Left renal pelvis (tissue), 4 donors: ENCODE measurements at regions not wholly inside any gene's neighbourhood (a gene's known extent, or its start where the extent isn't known, plus 50 kb on each side); places are given as distances from the start of the nearest gene placed in this dataset.

Source experiments
- DNase-seq, 4 donors: peaks; one replicate each; pipeline ENCODE4 v3.0.0-alpha.2; 2013; ENCODE audit warnings: low read depth in 4 of 4, low spot score in 3 of 4

DNA sequence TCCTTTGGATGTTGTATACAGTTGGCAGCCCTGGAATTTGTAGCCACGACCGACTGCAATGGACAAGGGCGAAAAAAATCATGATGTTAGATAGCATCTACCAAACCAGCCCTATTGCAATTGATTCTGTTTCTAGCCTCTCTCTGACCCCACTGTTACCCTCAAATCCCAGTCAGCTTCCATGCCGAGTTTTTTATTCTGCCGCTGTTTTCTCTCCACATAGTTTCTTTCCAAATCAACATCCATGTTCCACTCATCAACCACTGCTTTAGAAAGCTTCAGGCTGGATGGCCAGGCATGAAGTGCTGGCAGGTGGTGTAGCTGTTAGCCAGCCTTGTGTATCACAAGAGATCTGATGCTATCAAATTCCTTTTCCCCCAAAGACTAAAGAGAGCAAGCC is 272.8 kb downstream of the FIGN start:
- no peak for DNase-seq

DNA sequence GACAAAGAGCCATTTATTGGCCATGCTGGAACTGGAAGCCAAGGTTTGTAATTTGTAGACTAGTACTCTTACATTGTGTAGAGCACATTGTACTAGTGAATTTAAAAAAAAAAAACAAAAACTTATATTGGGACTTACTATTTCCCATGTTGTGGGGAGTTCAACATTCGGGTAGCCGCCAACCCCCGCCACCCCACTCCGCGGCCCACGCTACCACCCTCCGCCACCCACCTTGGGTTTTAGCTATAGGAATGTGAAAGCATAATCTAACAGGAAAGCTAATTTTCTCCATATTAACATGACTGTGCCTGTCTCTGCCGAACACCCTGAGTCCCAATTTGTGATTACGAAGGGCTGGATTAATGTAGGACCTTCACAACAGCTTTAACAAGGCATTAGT is 275.8 kb downstream of the FIGN start:
- DNase-seq: no peak

DNA sequence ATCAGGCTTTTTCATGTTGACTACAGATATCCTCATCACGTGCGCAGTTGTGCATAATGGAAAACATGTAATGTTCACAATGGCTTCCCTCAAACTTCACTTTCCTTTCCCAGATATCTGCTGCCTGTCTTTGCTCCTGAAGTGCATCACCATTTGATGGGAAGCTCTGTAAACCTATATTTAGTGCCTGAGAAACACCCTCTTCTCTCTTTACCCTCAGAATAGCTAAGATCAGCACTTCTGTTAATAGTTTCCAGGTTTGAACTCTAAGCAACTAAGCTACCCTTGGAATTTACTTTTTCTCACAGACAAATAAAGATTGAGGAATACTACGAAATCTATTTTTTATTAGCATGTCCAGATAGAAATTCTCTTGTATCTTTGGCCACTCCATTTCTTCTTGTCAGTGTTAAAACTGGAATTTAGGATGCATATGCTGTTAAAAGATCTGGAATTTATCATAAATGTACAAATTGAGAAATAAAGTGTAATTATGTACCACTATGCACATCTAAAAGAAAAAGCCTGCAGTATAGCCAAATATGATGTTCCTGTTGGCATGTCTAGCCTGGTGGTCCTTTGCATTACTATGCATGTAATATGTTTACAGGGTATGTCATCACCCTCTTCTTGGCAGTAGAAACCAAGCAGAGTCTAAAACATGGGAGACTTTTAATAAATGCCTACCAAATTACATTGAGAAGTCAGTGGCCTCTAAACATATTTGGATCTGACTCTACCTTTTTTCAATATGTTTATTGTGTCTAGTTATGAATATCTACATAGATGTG is 278.7 kb downstream of the FIGN start:
- no peak for DNase-seq

DNA sequence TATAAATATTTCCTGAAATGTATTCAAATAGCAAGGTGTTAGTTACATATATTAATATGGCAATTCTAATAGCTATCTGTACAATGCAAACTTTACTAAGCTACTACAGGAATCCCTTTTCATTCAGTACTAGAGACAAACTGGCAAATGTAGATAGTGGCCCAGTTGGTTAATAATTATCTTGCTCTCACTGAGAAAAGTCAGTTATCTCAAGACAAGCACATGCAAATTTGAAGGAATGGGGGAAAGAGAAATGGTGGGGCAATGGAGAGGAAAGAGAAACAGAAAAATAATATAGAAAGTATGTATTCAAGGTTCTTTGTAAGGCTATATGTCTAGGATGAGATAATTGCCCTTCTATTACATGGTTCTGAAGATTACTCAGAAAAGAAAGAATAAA is 280.0 kb downstream of the FIGN start:
- no peak for DNase-seq

DNA sequence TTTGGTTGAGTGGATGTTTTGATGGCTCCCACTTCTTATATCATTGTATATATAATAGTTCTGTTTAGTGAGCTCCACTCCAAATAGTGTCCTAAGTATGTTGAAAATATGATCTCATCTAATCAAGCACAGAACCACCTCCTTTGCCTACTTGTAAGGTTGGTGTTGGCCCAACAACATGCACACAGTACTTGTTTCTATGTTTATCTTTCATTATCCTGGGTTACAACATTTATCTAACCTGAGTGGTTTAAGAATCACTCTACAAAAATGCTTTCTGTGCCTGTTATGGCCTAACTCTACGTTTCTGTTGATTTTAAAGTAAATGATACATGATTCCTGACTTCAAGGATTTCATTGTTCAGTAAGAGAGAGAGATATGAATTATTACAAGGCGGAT is 281.9 kb downstream of the FIGN start:
- DNase-seq: no peak

DNA sequence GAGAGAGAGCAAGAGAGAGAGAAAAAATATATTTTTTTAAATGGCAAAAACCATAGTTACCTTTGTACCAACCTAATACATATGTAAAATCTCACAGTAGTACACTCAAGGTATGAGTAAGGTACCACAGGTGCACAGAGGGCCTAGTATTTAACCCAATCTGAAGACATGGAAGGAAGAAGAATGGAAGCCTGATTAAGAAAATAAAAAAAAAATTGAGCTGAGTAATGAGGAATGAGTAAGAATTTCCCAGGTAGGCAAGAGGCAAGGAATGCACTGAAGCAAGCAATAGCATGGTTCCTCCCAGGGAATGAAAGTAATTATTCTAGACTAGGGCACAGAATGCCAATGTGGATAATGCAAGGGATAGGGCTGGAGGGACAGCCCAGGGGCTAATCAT is 294.2 kb downstream of the FIGN start:
- no peak for DNase-seq

DNA sequence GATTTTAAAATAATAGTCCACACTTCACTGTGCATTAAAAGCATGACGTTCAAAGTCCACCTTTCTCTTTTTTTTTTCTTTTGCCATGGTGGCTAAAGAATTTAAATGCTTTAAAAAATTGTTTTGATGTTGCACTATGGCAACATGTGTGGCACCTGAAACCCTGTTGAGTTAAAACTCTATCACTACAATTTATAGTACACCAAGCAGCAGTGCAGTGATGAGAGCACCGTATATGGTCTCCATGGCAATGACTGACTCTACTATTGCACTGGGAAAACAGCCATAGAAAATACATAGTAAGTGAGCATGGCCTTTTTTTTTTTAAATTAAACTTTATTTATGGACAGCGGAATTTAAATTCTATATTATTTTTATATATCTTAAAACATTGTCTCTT is 298.8 kb downstream of the FIGN start:
- no peak for DNase-seq

DNA sequence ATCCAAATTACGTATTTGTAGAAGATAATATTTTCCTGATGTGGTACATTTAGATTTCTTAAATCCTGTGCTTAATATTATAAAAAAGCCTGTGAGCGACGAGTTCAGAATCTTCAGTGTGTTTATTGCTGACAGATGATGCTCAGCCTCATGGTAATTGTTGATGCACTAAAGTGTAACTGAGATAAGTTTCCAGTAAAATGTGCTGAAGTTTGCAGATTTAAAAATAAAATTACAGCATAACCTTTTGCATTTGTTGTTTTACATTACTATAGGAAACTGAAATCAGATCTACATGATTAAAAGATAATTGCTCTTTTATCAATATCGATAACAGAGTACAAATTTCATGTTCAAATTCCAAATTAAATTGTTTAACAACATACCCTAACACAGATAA is 307.6 kb downstream of the FIGN start:
- no peak for DNase-seq

DNA sequence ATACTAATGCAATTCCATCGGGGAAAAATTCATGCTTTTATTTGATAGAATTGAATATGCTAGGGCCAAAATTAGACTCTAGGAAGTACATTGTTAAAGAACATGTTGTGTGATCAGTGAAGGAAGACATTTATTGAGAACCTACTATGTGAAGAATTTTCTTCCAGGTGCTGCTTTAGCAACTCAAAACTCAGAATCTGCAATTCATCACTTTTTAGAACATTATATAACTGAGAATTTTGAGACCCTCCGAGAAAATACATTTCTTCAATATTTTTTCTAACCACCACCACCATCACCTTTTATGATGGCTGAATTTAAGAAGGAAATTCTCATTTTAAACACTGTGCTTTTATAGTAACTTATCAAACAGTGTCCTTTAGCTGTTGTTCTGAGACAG is 315.2 kb downstream of the FIGN start:
- DNase-seq: no peak

DNA sequence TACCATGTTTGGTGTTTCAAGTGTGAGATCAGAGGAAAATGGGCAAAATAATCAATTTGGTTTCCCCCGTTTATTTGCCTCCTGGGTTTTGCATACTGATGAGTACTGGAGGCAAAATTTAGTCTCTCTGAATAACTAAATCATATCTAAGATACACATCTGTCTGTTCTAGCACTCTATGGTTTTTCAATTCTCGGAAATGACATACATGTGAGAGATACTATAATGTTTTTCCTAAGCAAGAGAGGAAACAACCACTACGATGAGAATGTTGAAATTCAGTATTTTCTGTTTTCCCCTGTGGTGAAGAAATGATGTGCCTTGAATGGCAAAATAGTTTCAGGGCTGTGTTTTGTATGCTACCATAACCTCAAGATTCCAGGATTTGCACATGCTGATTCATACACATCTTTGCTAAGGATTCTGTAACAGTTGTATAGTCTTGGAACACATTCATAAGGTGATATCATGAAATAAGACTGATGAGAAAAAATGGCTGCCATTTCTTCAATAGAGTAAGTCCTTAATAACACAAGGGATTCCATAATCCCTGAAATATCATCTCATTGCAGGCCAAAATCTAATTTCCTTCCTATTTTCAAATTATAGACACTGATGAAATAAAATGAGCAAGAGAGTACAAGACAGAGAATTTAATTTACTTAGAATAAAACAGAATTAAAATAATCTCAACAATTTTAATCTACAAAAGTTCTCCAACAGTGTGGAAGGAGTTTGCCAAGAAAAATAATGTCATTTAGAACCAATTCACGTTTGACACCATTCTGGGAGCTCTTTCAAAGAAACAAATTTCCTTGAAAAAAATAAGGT is 316.6 kb downstream of the FIGN start:
- no peak for DNase-seq

DNA sequence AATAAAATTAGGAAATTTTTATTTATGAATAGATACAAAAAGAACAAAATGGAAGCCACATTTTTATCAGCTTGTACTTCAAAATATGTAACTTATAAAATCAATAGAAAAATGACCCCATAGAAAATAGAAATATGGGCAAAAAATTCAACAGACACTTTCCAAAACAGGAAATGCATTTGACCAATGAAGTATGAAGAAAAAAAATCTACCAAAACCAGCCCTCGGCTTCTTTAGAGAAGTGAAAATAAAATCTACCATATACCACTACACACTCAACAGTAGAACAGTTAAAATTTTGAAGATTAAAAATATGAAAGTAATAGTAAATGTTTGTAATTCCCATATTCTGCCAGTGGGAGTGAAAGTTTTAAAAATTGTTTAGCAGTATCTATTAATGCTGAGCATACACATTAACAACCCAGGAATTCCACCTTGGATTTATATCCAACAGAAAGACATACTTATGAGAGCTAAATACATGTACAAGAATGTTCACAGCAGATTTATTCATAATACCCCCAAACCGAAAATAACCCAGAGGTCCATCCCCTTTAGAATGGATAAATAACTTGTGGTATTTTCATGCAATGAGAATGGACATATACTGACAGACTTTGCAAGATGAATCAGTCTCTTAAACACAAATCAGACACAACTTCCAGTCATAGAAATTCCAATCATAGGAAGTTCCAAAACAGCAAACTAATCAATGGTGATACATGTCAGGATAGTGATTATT is 318.0 kb downstream of the FIGN start:
- DNase-seq: no peak

DNA sequence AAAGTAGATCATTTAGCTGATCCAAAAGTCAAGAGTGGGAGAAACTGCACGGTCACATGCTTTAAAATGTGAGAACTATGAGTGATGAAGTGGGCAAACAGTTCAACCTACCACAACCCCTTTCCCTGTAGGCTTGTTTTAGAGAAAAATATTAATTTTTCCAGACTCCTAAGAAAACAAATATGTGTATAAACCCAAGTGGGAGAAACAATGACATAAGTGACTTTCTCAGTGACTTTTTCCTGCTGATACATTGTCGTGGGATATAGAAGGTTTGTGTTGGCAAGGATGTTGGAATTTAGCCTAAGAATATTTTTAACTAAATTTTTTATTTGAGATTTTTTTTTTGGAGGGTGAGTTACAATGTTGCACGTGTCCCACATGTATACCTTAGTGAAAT is 321.7 kb downstream of the FIGN start:
- DNase-seq: no peak

DNA sequence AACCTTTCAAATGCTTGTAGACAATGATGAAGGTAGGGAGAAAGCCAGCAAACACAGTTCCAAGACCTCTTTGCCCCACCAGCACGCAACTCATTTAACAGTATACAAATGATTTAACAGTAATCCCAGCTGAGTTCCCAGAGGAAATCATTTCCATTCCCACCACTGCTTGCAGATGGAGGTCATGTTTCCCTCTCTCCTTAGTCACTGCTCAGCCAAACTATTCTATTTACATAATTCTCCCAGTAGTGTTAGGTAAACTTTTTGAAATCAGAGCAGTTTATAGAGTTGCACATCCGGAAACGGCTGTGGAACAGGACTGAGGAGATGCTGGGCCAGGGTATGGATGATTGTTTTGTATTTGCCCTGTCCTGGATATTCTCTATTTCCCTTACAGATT is 328.5 kb downstream of the FIGN start:
- no peak for DNase-seq

DNA sequence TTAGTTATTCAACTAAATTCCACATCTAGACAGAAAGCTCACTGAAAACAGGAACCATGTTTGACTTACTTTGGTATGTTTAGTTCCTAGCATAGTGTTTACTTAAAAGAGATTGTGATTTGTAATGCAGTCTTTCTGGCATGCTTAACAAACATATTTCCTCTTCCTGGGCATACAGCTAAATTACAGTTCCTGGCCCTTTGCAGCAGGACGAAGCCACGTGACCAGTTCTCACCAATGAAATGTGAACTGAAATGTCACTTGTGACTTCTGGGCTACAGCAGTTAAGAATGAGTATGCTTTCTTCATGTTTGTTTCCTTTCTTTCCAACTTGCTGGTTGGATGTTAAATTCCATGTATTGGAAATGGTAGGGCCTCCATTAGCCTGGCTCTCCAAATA is 330.5 kb downstream of the FIGN start:
- no peak for DNase-seq

DNA sequence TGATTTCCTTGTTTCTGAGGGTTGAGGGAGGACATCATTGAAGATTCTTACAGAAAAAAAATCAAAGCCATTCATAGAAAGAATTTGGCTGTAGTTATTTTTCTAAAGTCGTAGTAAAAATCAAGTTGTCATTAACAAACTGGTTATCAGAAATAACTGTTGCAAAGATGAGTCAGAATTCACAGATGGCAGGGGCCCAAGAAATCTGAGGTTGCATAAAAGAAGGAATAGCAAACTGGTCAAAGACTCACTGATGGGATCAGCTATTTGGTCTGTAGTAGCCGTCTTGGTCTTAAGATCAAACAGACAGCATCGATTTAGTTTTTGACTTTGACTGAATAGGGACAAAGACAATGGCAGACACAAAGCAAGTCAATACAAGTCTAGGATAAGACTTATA is 334.3 kb downstream of the FIGN start:
- DNase-seq: no peak

DNA sequence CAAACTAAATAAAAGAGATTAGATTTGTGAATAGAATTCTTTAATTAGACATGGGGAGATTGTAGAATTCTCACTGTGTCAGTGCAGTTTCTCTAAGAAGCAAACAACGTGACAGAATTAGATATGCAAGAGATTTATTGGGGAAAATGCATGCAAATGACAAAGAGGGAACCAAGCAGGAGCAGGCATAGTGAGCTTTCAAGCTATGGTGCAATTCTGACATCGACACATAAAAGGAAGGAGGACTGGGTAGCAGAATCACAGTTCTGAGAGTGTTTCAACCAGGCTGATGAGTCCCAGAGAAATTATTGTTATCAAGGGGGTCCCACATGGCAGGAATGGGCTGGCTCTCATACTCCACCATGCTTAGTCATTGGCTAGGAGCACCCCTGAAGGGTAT is 338.4 kb downstream of the FIGN start:
- no peak for DNase-seq

DNA sequence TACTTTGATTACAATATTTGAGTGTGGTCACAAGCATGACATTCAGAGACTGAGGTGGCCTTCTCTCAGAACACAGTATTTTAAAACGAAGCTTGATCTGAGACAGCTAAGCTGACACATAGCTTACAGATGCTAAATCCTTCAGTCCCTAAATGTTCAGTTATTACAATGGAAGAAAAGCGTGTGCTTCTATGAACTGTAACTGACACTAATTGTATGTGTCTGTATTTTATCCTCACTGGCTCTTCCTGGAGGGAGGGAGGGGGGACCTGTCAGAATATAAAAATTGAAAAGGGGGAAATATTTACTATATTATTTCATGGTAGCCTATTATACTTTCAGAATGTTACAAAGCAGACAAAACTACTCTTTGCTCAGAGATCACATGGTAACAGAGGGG is 340.2 kb downstream of the FIGN start:
- no peak for DNase-seq

DNA sequence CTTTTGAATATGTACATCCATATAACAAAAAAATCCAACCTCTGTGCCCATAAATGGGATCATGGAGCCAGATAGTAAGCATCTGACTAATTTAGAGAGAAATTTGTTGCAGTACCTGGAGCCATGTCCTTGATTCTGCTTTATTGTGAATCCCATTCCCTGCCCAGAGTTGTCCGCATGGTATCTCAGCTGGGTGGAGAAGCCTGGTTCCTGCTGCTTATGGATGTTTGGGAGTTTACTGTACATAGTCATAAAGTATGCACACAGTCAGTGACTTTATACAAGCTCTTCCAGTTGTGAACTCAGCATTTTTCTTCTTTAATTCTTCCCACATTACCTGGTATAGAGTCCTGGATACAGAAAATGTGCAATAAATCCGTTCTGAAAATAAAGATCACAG is 346.0 kb downstream of the FIGN start:
- no peak for DNase-seq

DNA sequence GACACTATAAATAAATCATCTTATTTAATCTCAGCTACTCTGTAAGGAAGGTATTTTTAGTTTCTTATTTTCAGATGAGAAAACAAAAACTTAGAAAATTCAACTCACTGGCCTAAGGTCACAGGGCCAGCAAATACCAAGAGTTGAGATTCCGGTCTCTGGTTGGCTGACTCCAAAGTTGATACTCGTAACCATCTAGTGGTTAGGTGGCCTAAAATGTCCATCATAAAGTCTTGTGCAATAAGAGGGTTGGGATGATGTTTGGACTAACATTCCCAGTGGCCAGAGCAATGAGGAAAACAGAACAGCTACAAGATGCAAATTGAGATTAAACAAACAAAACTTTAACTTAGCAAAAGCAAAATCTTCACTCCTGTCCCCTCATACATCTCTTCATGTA is 360.3 kb downstream of the FIGN start:
- DNase-seq: no peak

DNA sequence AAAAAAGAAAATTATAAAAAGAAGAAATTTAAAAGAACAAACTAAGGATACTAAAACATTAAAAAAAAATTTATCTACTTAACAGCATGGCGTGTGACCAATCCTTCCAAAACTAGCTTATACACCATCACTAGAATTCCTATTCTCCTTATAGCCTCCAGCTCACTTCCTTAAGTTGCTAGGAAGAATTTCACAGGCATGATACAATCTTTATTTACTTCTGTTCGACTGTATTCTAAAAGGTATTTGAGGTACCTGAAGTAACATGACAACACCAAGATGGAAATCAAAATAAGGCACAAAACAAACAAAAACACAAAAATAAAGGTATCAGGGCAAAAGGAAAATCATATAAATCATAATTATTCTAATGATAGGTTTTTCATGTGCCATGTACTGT is 360.7 kb downstream of the FIGN start:
- DNase-seq: no peak

DNA sequence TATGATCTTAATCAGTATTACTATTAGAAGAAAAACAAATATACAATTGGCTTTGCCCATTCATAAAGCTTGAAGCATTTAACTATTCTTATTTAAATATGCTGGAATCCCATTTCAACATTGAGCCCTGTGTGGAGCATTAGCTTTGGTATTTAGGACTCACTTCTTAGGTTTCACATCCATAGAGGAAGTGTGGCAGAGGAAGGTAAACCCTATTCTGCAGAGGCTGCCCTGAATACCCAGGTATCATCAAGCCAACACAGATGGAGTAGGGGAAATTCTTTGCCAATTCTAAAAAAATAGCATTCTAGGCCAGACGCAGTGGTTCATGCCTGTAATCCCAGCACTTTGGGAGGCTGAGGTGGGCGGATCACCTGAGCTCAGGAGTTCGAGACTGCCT is 361.5 kb downstream of the FIGN start:
- no peak for DNase-seq

DNA sequence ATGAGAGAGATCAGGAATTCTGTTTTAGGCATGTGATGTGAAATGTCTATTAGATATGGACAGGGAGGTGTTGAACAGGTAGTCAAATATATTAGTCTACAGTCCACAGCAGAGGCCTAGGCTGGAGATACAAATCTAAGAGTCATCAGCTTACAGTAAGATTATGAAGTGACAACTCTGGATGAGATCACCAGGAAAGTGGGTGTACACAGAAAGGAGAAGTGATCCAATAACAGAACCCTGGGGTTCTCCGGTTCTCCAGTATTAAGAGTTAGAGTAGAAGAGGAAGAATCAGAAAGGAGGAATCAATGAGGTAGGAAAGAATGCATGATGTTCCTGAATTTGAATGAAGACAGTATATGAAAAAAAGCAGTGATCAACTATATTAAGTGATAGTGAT is 362.3 kb downstream of the FIGN start:
- no peak for DNase-seq
